Neural cell (in vitro differentiated cells): ENCODE measurements at regions not wholly inside any gene's neighbourhood (a gene's known extent, or its start where the extent isn't known, plus 50 kb on each side); places are given as distances from the start of the nearest gene placed in this dataset.

Experiments
- EP300 ChIP-seq: fragments of 450-650 bp; conservative IDR thresholded peaks from 2 replicates; pipeline ENCODE4 v1.6.1; 2014; ENCODE audit warnings: antibody characterized with exemption, mild to moderate bottlenecking, moderate library complexity; ENCODE audit not compliant: poor library complexity, severe bottlenecking
- EZH2 ChIP-seq: fragments of 200-600, 300-800 bp; shearing (Covaris generic), sonication (generic); IDR thresholded peaks from 2 replicates; pipeline ENCODE4 v1.6.1; 2014; ENCODE audit warnings: antibody characterized with exemption, low read length, borderline replicate concordance, mild to moderate bottlenecking; ENCODE audit not compliant: insufficient read depth, poor library complexity, severe bottlenecking
- MXI1 ChIP-seq: fragments of 450-650 bp; conservative IDR thresholded peaks from 2 replicates; pipeline ENCODE4 v1.6.1; 2014; ENCODE audit warnings: antibody characterized with exemption, mild to moderate bottlenecking; ENCODE audit not compliant: poor library complexity, severe bottlenecking
- POLR2AphosphoS5 ChIP-seq: IDR thresholded peaks from 2 replicates; pipeline ENCODE4 v1.6.1; 2012
- RAD21 ChIP-seq: fragments of 450-650 bp; conservative IDR thresholded peaks from 2 replicates; pipeline ENCODE4 v1.6.1; 2014; ENCODE audit warnings: antibody characterized with exemption, mild to moderate bottlenecking, moderate library complexity
- SMC3 ChIP-seq: fragments of 450-650 bp; conservative IDR thresholded peaks from 2 replicates; pipeline ENCODE4 v1.6.1; 2014; ENCODE audit warnings: antibody characterized with exemption, mild to moderate bottlenecking, moderate library complexity; ENCODE audit not compliant: poor library complexity
- TAF1 ChIP-seq: IDR thresholded peaks from 2 replicates; pipeline ENCODE4 v1.6.1; 2012; ENCODE audit warnings: low read depth
- TF ChIP-seq, protein P1 (sequence below): fragments of 450-650 bp; IDR thresholded peaks from 2 replicates; pipeline ENCODE4 v1.5.1; 2014; ENCODE audit warnings: antibody characterized with exemption, mild to moderate bottlenecking, moderate library complexity; ENCODE audit not compliant: poor library complexity, severe bottlenecking
- TF ChIP-seq, protein P2 (sequence below): IDR thresholded peaks from 2 replicates; pipeline ENCODE4 v1.6.1; 2012; ENCODE audit warnings: borderline replicate concordance

DNA sequence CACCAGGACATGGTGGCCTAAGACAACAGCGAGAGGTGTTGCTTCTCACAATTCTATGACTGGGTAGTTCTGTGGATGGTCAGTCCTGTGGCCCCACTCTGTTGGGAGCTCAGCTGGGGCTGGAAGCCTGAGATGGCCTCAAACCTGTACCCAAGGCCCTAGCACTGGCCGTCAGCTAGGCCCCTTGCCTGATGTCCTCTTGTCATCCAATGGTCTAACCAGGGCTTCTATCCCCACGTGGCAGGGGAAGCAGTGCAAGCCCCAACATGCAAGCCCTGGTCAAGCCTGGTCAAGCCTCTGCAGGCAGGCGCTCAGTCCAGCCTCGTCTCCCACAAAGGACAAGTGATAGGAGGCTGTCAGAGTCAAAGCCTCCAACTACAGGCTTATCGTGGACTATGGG is 196.5 kb upstream of the CST7 start:
- no peak for TF ChIP-seq EP300
- TF ChIP-seq TAF1, result no peak
- TF ChIP-seq, protein P1, sequence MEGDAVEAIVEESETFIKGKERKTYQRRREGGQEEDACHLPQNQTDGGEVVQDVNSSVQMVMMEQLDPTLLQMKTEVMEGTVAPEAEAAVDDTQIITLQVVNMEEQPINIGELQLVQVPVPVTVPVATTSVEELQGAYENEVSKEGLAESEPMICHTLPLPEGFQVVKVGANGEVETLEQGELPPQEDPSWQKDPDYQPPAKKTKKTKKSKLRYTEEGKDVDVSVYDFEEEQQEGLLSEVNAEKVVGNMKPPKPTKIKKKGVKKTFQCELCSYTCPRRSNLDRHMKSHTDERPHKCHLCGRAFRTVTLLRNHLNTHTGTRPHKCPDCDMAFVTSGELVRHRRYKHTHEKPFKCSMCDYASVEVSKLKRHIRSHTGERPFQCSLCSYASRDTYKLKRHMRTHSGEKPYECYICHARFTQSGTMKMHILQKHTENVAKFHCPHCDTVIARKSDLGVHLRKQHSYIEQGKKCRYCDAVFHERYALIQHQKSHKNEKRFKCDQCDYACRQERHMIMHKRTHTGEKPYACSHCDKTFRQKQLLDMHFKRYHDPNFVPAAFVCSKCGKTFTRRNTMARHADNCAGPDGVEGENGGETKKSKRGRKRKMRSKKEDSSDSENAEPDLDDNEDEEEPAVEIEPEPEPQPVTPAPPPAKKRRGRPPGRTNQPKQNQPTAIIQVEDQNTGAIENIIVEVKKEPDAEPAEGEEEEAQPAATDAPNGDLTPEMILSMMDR, result no peak
- TF ChIP-seq POLR2AphosphoS5, result no peak
- no peak for TF ChIP-seq EZH2
- TF ChIP-seq, protein P2, sequence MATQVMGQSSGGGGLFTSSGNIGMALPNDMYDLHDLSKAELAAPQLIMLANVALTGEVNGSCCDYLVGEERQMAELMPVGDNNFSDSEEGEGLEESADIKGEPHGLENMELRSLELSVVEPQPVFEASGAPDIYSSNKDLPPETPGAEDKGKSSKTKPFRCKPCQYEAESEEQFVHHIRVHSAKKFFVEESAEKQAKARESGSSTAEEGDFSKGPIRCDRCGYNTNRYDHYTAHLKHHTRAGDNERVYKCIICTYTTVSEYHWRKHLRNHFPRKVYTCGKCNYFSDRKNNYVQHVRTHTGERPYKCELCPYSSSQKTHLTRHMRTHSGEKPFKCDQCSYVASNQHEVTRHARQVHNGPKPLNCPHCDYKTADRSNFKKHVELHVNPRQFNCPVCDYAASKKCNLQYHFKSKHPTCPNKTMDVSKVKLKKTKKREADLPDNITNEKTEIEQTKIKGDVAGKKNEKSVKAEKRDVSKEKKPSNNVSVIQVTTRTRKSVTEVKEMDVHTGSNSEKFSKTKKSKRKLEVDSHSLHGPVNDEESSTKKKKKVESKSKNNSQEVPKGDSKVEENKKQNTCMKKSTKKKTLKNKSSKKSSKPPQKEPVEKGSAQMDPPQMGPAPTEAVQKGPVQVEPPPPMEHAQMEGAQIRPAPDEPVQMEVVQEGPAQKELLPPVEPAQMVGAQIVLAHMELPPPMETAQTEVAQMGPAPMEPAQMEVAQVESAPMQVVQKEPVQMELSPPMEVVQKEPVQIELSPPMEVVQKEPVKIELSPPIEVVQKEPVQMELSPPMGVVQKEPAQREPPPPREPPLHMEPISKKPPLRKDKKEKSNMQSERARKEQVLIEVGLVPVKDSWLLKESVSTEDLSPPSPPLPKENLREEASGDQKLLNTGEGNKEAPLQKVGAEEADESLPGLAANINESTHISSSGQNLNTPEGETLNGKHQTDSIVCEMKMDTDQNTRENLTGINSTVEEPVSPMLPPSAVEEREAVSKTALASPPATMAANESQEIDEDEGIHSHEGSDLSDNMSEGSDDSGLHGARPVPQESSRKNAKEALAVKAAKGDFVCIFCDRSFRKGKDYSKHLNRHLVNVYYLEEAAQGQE, result no peak
- TF ChIP-seq SMC3, result no peak
- TF ChIP-seq RAD21, result no peak
- no peak for TF ChIP-seq MXI1
